ENCODE measurements at regions not wholly inside any gene's neighbourhood (a gene's known extent, or its start where the extent isn't known, plus 50 kb on each side); places are given as distances from the start of the nearest gene placed in this dataset.

DNA sequence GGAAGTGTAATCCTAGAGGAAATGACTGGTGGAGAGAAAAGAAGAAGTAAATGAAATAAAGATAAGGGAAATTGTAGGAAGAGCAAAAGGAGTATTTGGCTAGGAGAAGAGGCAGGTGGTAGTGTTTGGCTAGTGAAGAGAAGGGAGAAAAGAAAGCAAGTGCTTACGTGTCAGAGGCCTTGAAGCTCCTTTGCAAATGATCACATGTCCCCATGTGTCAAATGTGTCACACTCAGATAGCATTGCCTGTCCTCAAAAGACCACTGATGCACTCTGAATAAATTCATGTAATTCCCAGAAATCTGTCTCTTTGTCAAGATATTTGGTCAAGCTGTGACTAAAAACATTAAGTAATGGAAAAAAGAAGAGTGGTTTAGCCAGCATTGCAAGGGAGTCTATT lies 639.3 kb downstream of the TUSC7 start:
- TF ChIP-seq EZH2 (IDR thresholded peaks at IDR 0.05; ENCODE audit: borderline replicate concordance, low read depth, low read length, severe bottlenecking) (no peak), CTCF (IDR thresholded peaks at IDR 0.05; ENCODE audit: borderline replicate concordance, extremely low read depth, low read length, poor library complexity, severe bottlenecking) (no peak)
